Neuronal stem cell (in vitro differentiated cells): ENCODE measurements at regions not wholly inside any gene's neighbourhood (a gene's known extent, or its start where the extent isn't known, plus 50 kb on each side); places are given as distances from the start of the nearest gene placed in this dataset.

Experiments
- DNase-seq: peaks from one replicate; pipeline ENCODE4 v3.0.0-alpha.2; 2013; ENCODE audit warnings: low spot score
- H2AFZ ChIP-seq: one replicate; pipeline ENCODE4 v1.6.1; 2013; ENCODE audit warnings: mild to moderate bottlenecking, low read length, inconsistent platforms
- H2AK5ac ChIP-seq: 2 replicates; pipeline ENCODE4 v1.6.1; 2013; ENCODE audit warnings: low read depth, mild to moderate bottlenecking, inconsistent platforms, low read length, moderate library complexity, mixed read lengths
- H2BK120ac ChIP-seq: 2 replicates; pipeline ENCODE4 v1.6.1; 2013; ENCODE audit warnings: low read depth, mild to moderate bottlenecking, inconsistent platforms, low read length, moderate library complexity, mixed read lengths
- H2BK12ac ChIP-seq: one replicate; pipeline ENCODE4 v1.6.1; 2013; ENCODE audit warnings: low read length, inconsistent platforms
- H2BK15ac ChIP-seq: 2 replicates; pipeline ENCODE4 v1.6.1; 2013; ENCODE audit warnings: mild to moderate bottlenecking, low read length, inconsistent platforms, mixed read lengths
- H2BK5ac ChIP-seq: one replicate; pipeline ENCODE4 v1.6.1; 2013; ENCODE audit warnings: inconsistent platforms, mild to moderate bottlenecking, low read length, moderate library complexity
- H3K14ac ChIP-seq: one replicate; pipeline ENCODE4 v1.6.1; 2013; ENCODE audit warnings: low read length, inconsistent platforms
- H3K18ac ChIP-seq: 2 replicates; pipeline ENCODE4 v1.6.1; 2013; ENCODE audit warnings: low read length, inconsistent platforms
- H3K23ac ChIP-seq: 2 replicates; pipeline ENCODE4 v1.6.1; 2013; ENCODE audit warnings: low read depth, mild to moderate bottlenecking, mixed read lengths, low read length, inconsistent platforms; ENCODE audit not compliant: poor library complexity
- H3K27ac ChIP-seq: replicated peaks from 3 replicates; pipeline ENCODE4 v1.5.1; 2013; ENCODE audit warnings: low read length, inconsistent platforms
- H3K27me3 ChIP-seq, 3 experiments: 2 replicates each; pipeline ENCODE4 v1.6.1; 2013; ENCODE audit warnings: low read length in 3 of 3, mild to moderate bottlenecking in 2 of 3, inconsistent platforms in 1 of 3, low read depth in 1 of 3, mixed read lengths in 1 of 3, moderate library complexity in 1 of 3; ENCODE audit not compliant: control insufficient read depth in 3 of 3, insufficient read depth in 3 of 3
- H3K36me3 ChIP-seq, 2 donors: replicated peaks in 1 of 2; 2 replicates each; pipeline ENCODE4 v1.6.1; 2013; ENCODE audit warnings: low read length in 2 of 2; ENCODE audit not compliant: control insufficient read depth in 2 of 2, insufficient read depth in 2 of 2
- H3K4ac ChIP-seq: 2 replicates; pipeline ENCODE4 v1.6.1; 2013; ENCODE audit warnings: inconsistent platforms, mild to moderate bottlenecking, low read length, moderate library complexity
- H3K4me1 ChIP-seq, 2 donors: 1 replicate in 1 of 2; 2 replicates in 1 of 2; pipeline ENCODE4 v1.6.1; 2013; ENCODE audit warnings: low read length in 2 of 2, low read depth in 1 of 2; ENCODE audit not compliant: control insufficient read depth in 2 of 2, insufficient read depth in 1 of 2
- H3K4me2 ChIP-seq: one replicate; pipeline ENCODE4 v1.6.1; 2013; ENCODE audit warnings: mild to moderate bottlenecking, low read length, inconsistent platforms; ENCODE audit not compliant: insufficient read depth, poor library complexity, severe bottlenecking
- H3K4me3 ChIP-seq, 2 donors: 2 replicates each; pipeline ENCODE4 v1.5.1; 2013; ENCODE audit warnings: low read length in 2 of 2, mild to moderate bottlenecking in 2 of 2, inconsistent platforms in 1 of 2, moderate library complexity in 1 of 2
- H3K79me1 ChIP-seq: one replicate; pipeline ENCODE4 v1.6.1; 2013; ENCODE audit warnings: low read depth, mild to moderate bottlenecking, inconsistent platforms, low read length, moderate library complexity
- H3K9ac ChIP-seq: one replicate; pipeline ENCODE4 v1.6.1; 2013; ENCODE audit warnings: mild to moderate bottlenecking, low read depth, low read length, inconsistent platforms; ENCODE audit not compliant: poor library complexity
- H3K9me3 ChIP-seq, 2 donors: replicated peaks in 1 of 2; 2 replicates each; pipeline versions ENCODE3 to v1.6.1; 2013; ENCODE audit warnings: low read length in 2 of 2, mild to moderate bottlenecking in 2 of 2, inconsistent platforms in 1 of 2, low read depth in 1 of 2, mixed read lengths in 1 of 2, moderate library complexity in 1 of 2; ENCODE audit not compliant: control insufficient read depth in 2 of 2, insufficient read depth in 1 of 2
- H4K8ac ChIP-seq: one replicate; pipeline ENCODE4 v1.6.1; 2013; ENCODE audit warnings: low read depth, mild to moderate bottlenecking, inconsistent platforms, low read length, moderate library complexity
- H4K91ac ChIP-seq: one replicate; pipeline ENCODE4 v1.6.1; 2013; ENCODE audit warnings: low read length, low read depth, mild to moderate bottlenecking, inconsistent platforms; ENCODE audit not compliant: poor library complexity
- WGBS, 2 donors: extraction: QIAGEN DNeasy Blood & Tissue Kit; methylation state at CpG; one replicate each; pipeline ENCODE4 v1.1.7; 2013; ENCODE audit warnings: missing lambda C conversion rate in 2 of 2, mixed read lengths in 1 of 2; ENCODE audit not compliant: insufficient read length in 2 of 2, insufficient replicate concordance in 1 of 2; ENCODE audit errors: extremely low coverage in 2 of 2; 5-methylcytosine and 5-hydroxymethylcytosine counted together

DNA sequence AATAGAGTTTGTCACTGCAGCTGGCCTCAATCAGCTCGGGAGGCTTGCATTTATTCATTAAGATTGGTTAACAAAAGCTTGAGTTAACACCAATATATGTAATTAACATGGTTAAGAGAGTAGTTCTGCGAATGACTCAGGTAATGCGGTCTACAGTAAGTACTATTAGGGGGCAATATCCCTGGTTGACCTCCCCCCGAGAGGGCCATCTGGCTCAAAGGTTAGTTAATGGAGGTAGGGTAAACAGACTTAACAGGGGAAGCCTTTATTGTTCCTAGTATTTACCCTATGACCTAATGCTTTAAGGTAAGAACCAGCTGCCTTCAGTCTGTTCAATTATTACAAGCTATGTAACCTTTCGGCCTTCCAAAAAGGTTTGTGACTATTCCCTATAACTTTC lies 403.3 kb upstream of the SGO1 start:
- no CpG with 5 or more reads among the region's 5 CpGs for WGBS, 2 donors
- Histone ChIP-seq H2AK5ac (no peak overlapping the region), H4K8ac (no peak overlapping the region)

DNA sequence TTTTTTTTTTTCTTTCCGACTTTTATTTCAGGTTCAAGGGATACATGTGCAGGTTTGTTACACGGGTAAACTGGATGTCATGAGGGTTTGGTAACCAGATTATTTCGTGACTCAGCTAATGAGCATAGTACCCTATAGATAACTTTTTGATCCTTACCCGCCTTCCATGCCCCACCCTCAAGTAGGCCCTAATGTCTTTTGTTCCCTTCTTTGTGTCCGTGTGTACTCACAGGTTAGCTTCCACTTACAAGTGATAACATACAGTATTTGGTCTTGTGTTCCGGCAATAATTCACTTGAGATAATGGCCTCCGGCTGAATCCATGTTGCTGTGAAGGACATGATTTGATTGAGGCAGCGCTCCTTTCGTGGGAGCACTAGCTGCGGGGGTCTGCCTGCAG lies 402.8 kb upstream of the SGO1 start:
- Histone ChIP-seq H3K79me1 (no peaks in the 10 kb centered on the region), H3K9me3 (no peaks in the 10 kb centered on the region), H4K8ac (no peak overlapping the region), H3K4me2 (no peak overlapping the region), H3K27me3 (no peaks in the 10 kb centered on the region), H4K91ac (no peak overlapping the region), H2BK120ac (no peak overlapping the region), H2AK5ac (no peak overlapping the region), H2BK5ac (no peak overlapping the region), H3K27ac (no peak overlapping the region), H3K4me3 (no peak overlapping the region), H3K18ac (no peak overlapping the region), H3K4ac (no peak overlapping the region), H2BK15ac (no peak overlapping the region), H2BK12ac (no peak overlapping the region), H2AFZ (no peak overlapping the region), H3K9ac (no peak overlapping the region), H3K4me1 (no peaks in the 10 kb centered on the region), H3K36me3 (no peaks in the 10 kb centered on the region), H3K14ac (no peak overlapping the region), H3K23ac (no peak overlapping the region)
- no peak for DNase-seq
- no CpG with 5 or more reads among the region's 10 CpGs for WGBS, 2 donors

More for the DNA sequence above, 403.3 kb upstream of the SGO1 start:
- Histone ChIP-seq H3K36me3 (no peaks in the 10 kb centered on the region), H3K4me1 (no peaks in the 10 kb centered on the region), H2BK120ac (no peak overlapping the region), H2AFZ (no peak overlapping the region), H2BK15ac (no peak overlapping the region), H3K18ac (no peak overlapping the region), H4K91ac (no peak overlapping the region), H2BK5ac (no peak overlapping the region), H3K9ac (no peak overlapping the region), H3K14ac (no peak overlapping the region), H3K27ac (no peak overlapping the region), H3K4ac (no peak overlapping the region), H3K9me3 (no peaks in the 10 kb centered on the region), H3K4me3 (no peak overlapping the region), H2BK12ac (no peak overlapping the region), H3K79me1 (no peaks in the 10 kb centered on the region), H3K27me3 (no peaks in the 10 kb centered on the region), H3K23ac (no peak overlapping the region), H3K4me2 (no peak overlapping the region)
- no peak for DNase-seq

DNA sequence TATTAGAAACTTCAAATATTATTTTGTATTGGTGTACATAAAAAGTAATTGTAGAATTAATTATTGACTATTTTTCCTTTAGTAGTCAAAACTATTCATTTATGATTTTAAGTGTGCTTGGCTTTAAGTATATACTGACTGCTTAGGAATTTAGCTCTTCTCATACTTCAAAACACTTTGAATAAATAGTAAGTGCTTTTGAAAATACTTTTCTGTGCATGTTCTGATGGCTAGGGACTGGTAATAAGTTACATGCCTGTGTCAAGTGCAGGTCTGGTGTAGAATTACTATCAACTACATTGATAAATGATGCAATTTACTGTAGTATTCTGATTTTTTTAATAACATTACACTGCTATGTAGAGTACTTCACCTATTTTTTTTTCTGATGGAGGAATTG lies 397.6 kb upstream of the SGO1 start:
- Histone ChIP-seq H2BK15ac (no peak overlapping the region), H2BK5ac (no peak overlapping the region), H3K27ac (no peak overlapping the region), H3K4ac (no peak overlapping the region), H3K36me3 (no peaks in the 10 kb centered on the region), H2AFZ (no peak overlapping the region), H3K27me3 (no peaks in the 10 kb centered on the region), H3K9me3 (no peaks in the 10 kb centered on the region), H3K4me1 (no peaks in the 10 kb centered on the region), H3K4me3 (no peak overlapping the region), H3K4me2 (no peak overlapping the region), H3K23ac (no peak overlapping the region), H3K9ac (no peak overlapping the region), H3K18ac (no peak overlapping the region), H4K8ac (no peak overlapping the region), H2AK5ac (no peak overlapping the region), H2BK12ac (no peak overlapping the region), H3K14ac (no peak overlapping the region), H2BK120ac (no peak overlapping the region), H3K79me1 (no peaks in the 10 kb centered on the region), H4K91ac (no peak overlapping the region)
- no peak for DNase-seq

DNA sequence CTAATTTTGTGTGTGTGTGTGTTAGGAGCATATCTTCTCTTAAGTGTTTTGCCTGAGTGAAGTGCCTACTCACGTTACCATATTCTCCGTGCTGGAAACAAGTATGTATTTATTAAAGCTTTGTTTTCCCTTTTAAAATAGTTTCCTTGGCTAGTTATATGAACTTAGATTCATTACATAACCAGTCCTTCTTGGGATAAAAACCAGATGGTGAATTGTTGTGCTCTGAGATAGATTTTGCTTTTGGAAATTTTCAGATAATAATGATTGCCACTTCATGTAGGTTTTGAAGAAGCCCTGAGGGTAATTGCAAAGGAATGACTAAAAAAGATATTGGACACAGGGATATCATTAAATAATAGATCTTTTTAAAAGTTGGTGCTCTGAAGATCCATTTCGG lies 390.2 kb upstream of the SGO1 start:
- Histone ChIP-seq H2BK12ac (no peak overlapping the region), H3K9ac (no peak overlapping the region), H3K27ac (no peak overlapping the region), H3K79me1 (no peaks in the 10 kb centered on the region), H3K4me1 (no peaks in the 10 kb centered on the region), H2BK15ac (no peak overlapping the region), H2BK5ac (no peak overlapping the region), H3K4me3 (no peak overlapping the region), H3K18ac (no peak overlapping the region), H2BK120ac (no peak overlapping the region), H2AK5ac (no peak overlapping the region), H3K36me3 (no peaks in the 10 kb centered on the region), H2AFZ (no peak overlapping the region), H3K14ac (no peak overlapping the region), H3K4ac (no peak overlapping the region), H4K8ac (no peak overlapping the region), H3K27me3 (no peaks in the 10 kb centered on the region), H3K9me3 (no peaks in the 10 kb centered on the region), H4K91ac (no peak overlapping the region), H3K4me2 (no peak overlapping the region), H3K23ac (no peak overlapping the region)
- no CpG with 5 or more reads among the region's 3 CpGs for WGBS, 2 donors
- DNase-seq, result no peak
